ENCODE measurements at regions not wholly inside any gene's neighbourhood (a gene's known extent, or its start where the extent isn't known, plus 50 kb on each side); places are given as distances from the start of the nearest gene placed in this dataset.
"Not testable (repeated sequence)": the region's sequence is repeated elsewhere in the genome, so short reads cannot be mapped to it uniquely, and the experiment has no call there.

DNA sequence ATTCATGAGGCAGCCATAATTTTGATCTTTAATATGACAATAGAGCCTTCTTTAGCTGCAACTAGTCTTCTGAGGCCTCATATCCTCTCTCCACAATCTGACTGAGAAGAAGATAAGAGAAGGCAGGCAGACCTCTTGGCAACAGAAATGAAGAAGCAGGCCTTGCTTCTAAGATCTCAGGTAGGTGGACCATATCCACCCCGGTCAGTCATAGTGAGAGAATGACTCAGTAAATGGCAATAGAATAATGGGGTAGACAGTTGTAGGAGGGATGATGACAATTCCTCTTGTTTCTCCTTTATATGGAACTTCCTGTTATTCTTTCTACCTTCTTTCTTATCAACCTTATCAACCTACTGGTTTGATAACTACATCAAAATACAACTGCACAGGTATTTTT lies 246.7 kb upstream of the G2E3 start:
- DNase-seq (ENCODE audit: low spot score): no peak

DNA sequence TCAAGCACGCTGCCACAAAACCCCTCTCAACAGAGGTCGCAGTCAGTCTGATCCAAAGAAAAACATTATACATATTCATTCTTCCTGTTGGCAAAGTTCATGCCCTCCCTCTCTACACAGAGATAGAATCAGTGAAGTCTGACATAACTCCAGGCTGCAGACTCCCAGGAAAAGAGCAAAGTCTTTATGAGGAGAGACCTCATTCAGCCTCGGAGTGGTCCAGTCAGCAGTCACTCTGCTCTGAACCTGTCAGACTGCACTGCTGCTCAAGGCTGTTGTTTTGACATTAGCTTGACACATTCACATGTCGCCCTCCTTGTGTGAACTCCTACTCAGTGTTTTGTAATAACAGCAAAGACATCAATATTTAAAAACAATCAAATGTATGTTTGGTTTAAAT lies 241.2 kb upstream of the G2E3 start:
- DNase-seq (ENCODE audit: low spot score): no peak

DNA sequence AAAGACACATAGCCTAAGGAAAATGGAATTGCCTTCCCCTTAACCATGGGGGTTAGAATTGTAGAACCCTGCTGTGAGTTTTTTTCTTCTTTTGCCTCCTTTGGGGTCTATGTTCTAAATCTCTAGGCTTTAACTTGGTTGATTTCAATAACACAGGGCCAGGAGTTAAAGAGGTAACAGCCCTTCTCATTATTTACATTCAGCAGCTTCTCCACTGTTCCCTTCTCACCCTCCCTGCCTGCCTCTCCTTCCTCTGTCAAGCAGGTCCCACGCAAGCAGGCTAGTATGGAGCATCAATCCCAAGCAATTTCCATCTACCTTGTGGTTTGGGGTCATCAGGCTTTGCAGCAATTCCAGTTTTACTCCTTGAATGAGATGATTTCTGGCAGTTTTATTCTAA lies 236.1 kb upstream of the G2E3 start:
- no peak for DNase-seq (ENCODE audit: low spot score)

- DNase-seq (ENCODE audit: low spot score): no peak
Measured at GRCh38 chr14:30330033-30330432, 228.9 kb upstream of the G2E3 start.

DNA sequence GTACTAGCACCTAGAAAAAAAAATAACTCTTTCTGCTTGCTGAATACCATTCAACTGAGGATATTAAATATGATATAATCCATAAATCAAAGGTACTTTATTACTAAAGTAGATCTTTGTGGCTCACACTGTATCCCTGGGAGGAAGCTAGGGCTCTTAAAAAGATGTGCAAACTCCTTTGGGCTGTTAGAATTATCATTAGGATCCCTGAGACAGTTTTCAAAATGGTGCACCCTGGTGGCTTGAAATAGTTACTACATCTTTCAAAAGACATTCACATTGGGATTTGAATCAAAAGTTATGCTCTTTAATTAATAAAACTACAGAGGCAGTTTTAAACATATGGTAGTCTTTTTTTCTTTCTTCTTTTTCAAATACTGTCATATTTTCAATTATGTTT lies 228.5 kb upstream of the G2E3 start:
- no peak for DNase-seq (ENCODE audit: low spot score)

DNA sequence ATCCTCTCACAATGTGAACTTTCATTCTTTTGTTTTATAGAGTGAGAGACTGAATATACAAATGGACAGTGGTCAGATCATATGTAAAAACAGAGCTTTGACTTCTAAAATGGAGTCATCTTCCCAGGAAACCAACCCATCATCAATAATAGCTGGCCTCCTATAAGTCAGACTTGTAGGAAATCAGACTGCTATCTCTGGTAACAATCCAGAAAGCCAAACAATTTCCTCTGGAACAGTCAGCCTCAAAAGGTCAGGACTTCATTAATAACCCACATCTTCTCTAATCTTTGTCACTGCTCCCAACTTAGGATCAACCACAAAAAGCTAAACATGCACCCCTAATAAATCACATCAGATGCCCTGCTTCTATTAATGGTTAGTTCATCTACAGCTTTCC lies 227.9 kb upstream of the G2E3 start:
- DNase-seq (ENCODE audit: low spot score): no peak

GRCh38 chr14:30332374-30332773 lies 226.6 kb upstream of the G2E3 start:
- DNase-seq (ENCODE audit: low spot score): no peak

- DNase-seq (ENCODE audit: low spot score): no peak
Measured at GRCh38 chr14:30333934-30334333, 225.0 kb upstream of the G2E3 start.

DNA sequence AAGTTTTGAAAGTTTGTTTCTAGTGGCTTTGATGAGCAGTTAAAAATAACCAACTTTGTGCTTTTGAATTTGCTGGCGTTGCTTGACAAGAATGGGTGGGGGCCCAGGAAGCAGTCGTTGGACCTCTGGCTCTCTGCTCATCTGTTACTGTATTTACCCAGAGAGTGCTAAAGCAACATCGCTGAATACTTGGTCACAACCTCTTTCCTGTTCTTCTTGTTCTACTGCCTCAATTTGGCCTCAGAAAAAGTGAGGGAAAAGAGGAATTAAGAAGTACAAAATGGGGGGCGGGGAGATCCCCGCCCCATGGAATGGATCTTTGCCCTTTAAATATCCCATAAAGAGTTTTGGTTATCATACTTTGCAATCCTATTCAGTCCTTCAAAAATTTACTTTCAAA lies 221.5 kb upstream of the G2E3 start:
- DNase-seq (ENCODE audit: low spot score): no peak

DNA sequence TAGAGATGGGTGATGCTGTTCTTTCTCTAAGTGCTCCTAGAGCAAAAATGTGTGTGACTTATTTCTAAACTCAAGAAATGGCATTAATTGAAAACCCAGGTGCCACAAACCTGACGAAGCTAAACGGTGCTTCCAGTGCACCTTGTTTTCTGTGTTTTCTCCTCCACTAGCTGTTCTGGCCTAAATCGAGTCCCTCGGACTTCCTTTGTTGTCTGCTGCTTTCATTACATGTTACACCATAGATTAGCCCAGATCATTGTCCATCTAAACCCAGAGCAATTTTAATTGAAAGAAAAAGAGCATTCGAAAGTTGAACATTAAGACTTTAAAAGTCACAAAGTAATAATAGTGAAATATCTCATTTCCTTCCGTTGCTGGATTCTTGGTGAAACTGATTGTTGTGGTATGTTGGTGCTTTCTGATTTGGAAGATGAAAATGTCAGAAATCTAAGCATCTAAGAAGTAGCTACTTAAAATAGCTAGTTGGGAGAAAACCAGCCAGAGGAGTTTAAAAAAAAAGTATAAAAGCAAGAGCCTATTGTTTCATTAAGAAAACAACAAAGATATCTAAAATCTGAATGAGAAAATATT lies 219.6 kb upstream of the G2E3 start:
- no peak for DNase-seq (ENCODE audit: low spot score)

- no peak for DNase-seq (ENCODE audit: low spot score)
Measured at GRCh38 chr14:30340495-30340894, 218.5 kb upstream of the G2E3 start.

DNA sequence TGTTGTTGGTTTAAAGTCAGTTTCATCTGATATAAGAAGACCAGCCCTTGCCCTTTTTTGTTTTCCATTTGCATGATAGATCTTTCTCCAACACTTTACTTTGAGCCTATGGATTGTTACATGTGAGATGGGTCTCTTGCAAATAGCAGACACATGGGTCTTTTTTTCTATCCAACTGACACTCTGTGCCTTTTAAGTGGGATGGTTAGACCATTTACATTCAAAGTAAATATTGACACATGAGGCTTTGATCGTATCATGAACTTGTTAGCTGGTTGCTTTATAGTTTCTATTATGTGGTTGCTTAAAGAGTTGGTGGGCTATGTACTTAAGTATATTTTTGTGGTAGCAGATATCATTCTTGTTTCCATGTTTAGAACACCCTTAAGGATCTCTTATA lies 213.4 kb upstream of the G2E3 start:
- DNase-seq (ENCODE audit: low spot score): no peak

DNA sequence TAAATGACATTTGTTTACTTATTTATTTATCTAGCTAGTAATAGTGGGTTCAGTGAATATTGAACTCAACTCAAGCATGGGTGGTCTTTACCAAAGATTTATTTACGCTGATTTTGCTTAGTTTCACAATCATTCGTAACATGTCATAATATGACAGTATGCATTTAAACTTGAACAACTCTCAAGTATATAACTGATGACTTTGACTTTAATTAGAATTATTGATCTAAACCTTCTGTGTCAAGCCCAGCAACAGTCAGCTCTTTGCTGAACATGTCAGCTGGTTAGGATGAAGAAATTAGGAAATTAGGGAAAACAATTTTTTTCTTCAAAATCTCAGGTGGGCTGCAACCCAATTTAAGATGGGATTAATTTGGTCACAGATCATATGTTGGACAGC lies 210.5 kb upstream of the G2E3 start:
- no peak for DNase-seq (ENCODE audit: low spot score)

GRCh38 chr14:30349520-30349919 lies 209.4 kb upstream of the G2E3 start:
- DNase-seq (ENCODE audit: low spot score): no peak

- no peak for DNase-seq (ENCODE audit: low spot score)
Measured at GRCh38 chr14:30354439-30354838, 204.5 kb upstream of the G2E3 start.

GRCh38 chr14:30355431-30355913 lies 203.5 kb upstream of the G2E3 start:
- no peak for DNase-seq (ENCODE audit: low spot score)

GRCh38 chr14:30356438-30357202 lies 202.3 kb upstream of the G2E3 start:
- no peak for DNase-seq (ENCODE audit: low spot score)

DNA sequence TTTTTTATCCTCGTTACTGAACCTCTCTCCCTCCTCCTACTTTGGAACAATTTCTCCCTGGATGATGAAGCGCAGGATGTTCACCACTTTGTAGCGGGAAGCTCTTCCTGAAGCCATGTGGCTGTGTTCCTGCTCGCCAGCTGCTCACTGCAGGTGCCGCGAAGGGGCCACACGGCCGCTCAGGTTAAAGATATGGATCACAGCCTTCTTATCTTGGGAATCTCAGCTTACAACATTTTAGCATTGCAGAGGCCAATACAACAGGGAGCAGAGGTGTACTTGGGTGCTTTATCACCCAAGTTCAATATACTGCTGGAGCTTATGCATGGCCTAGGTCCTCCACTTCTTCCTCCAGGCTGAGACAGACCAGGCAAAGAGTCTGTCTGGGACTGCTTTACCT lies 201.2 kb upstream of the G2E3 start:
- no peak for DNase-seq (ENCODE audit: low spot score)

- peak; percentile 11 for DNase-seq (ENCODE audit: low spot score)
Measured at GRCh38 chr14:30362369-30363218, 196.4 kb upstream of the G2E3 start.

DNA sequence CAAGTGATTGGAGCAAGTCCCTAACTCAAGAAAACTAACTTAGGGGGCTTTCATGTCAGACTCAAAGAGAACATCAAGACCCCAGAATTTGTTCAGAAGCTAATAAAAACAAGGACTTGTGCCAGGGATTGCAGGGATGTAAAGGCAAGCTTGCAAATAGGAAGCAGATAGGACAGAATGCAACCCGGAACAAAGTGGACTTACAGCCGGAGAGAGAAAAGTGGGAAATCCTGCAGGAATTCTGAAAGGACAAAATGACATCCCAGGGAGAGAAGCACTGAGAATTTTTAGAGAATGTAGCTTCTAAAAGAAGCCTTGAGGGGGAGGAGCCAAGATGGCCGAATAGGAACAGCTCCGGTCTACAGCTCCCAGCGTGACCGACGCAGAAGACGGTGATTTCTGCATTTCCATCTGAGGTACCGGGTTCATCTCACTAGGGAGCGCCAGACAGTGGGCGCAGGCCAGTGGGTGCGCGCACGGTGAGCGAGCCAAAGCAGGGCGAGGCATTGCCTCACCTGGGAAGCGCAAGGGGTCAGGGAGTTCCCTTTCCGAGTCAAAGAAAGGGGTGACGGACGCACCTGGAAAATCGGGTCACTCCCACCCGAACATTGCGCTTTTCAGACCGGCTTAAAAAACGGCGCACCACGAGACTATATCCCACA lies 195.6 kb upstream of the G2E3 start:
- not testable (repeated sequence) for DNase-seq (ENCODE audit: low spot score)

DNA sequence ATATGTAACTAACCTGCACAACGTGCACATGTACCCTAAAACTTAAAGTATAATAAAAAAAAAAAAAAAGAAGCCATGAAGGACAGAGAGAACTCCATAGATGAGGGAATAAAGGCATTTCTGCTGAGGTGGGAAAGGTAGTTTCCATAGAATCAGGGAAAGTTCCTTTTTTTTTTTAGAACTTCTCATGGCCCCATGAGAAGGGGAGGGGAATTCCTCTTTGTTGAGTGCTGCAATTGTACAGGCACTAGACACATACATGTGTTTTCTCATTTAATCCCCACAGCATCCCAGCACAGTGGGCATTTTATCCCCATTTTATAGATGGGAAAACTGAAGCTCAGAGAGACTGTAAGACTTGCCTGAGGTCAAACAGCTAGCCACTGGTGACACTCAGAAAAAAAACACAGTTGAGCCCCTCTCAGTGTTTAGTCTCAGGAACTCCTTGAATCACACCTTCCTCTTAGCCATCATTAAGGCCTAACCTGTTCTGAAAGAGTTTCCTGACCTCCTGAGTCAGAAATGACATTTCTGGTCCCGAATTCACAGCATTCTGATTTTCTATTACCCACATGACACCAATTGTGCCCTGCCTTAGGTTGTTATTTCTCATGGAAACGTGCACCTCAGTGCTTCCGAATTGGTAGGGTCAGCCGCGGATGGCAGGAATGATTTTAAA lies 189.3 kb upstream of the G2E3 start:
- DNase-seq (ENCODE audit: low spot score): no peak

DNA sequence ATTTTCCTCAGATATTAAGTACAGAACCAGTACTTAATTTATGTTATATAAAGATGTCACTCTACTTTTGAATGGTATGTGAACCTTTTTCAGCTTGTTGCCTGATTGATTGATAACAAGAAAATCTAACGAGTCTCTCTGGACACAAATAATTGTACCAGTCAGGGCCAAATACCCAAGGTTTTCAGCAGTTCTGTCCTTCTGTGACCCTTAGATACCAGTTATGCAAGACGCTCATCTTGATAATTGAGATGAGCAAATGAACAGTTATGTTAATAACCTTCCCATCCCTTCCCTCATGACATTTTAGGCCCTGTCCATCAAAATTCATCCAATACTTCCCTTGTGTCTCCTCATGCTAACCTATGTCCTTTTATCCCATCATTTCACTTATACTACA lies 185.9 kb upstream of the G2E3 start:
- DNase-seq (ENCODE audit: low spot score): no peak

All from AG20443 (cell line).